ENCODE measurements at regions not wholly inside any gene's neighbourhood (a gene's known extent, or its start where the extent isn't known, plus 50 kb on each side); places are given as distances from the start of the nearest gene placed in this dataset.
"Not testable (repeated sequence)": the region's sequence is repeated elsewhere in the genome, so short reads cannot be mapped to it uniquely, and the experiment has no call there.

DNA sequence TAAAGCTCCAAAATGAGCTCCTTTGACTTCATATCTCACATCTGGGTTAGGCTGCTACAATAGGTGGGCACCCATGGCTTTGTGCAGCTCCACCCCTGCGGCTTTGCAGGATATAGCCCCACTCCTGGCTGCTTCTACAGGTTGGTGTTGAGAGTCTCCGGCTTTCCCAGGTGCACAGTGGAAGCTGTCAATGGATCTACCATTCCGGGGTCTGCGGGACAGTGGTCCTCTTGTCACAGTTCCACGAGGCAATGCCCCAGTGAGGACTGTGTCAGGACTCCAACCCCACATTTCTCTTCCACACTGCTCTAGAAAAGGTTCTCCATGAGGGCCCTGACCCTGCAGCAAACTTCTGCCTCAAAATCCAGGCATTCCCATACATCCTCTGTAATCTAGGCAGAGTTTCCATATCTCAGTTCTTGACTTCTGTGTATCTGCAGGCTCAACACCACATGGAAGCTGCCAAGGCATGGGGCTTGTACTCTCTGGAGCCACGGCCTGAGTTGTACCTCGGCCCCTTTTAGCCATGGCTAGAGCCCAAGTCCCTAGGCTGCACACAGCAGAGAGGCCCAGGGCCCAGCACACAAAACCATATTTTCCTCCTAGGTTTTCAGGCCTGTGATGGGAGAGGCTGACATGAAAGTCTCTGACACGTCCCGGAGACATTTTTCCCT lies 342.8 kb downstream of the FAM47B start:
- H3K4me3 ChIP-seq (ENCODE audit: low read depth, low read length): no peak overlapping the region
- no peak overlapping the region for H3K27ac ChIP-seq
- no peaks in the 10 kb centered on the region for H3K27me3 ChIP-seq (ENCODE audit: insufficient read depth, low read depth, severe bottlenecking)
- H3K36me3 ChIP-seq: no peaks in the 10 kb centered on the region
- DNase-seq: no peak
- H3K9me3 ChIP-seq (ENCODE audit: severe bottlenecking): no peaks in the 10 kb centered on the region
- no peak for TF ChIP-seq CTCF (IDR thresholded peaks at IDR 0.05; ENCODE audit: low read depth, low read length)

- Histone ChIP-seq H3K4me3 (ENCODE audit: low read depth, low read length) (no peak overlapping the region), H3K9me3 (ENCODE audit: severe bottlenecking) (no peaks in the 10 kb centered on the region), H3K27me3 (ENCODE audit: insufficient read depth, low read depth, severe bottlenecking) (peaks cover 3% of the 10 kb centered on the region), H3K27ac (no peak overlapping the region), H3K36me3 (no peaks in the 10 kb centered on the region)
- no peak for TF ChIP-seq CTCF (IDR thresholded peaks at IDR 0.05; ENCODE audit: low read depth, low read length)
- DNase-seq: no peak
These were observed 346.1 kb downstream of the FAM47B start for GRCh38 chrX:35288657-35289056.

DNA sequence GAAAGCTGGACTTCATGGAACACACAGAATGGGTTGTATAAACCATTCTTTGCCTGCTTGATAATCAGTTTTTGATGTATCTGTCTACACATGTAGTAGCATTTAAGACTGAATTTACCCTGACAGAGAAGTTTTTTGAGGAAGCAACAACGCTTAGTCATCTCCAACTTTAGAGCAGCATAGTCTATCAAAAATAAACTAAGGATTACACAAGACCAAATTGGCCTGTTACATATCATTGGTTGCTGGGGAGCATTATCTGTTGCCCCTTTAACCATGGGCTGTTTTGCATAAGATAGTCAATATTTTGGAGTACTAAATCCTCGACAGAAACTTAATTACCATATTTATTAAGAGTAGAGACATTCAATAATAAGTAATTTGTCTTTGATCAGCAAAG lies 347.4 kb downstream of the FAM47B start:
- no peak overlapping the region for H3K4me3 ChIP-seq (ENCODE audit: low read depth, low read length)
- no peak overlapping the region for H3K27ac ChIP-seq
- H3K9me3 ChIP-seq (ENCODE audit: severe bottlenecking): no peaks in the 10 kb centered on the region
- no peak for DNase-seq
- peaks cover 3% of the 10 kb centered on the region for H3K27me3 ChIP-seq (ENCODE audit: insufficient read depth, low read depth, severe bottlenecking)
- no peaks in the 10 kb centered on the region for H3K36me3 ChIP-seq
- no peak for TF ChIP-seq CTCF (IDR thresholded peaks at IDR 0.05; ENCODE audit: low read depth, low read length)

DNA sequence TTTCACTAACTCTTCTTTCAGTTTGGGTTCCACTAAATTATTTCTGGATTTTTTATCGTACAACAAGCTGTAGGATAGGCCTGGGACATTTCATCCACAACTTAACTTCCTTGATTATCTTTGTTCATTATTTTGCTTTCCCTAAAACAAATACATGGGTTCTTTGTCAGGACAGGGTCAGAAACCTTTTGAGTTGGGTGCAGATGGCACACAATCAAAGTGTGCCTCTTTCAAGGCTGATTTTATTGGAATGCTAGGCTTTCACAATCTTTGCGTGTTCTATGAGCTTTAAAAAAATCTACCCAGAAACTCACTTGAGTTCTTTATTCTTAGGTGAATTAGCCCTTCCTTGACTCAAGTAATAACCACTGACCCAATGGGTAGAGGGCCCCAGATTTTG lies 348.4 kb downstream of the FAM47B start:
- no peak for DNase-seq
- Histone ChIP-seq H3K4me3 (ENCODE audit: low read depth, low read length) (no peak overlapping the region), H3K9me3 (ENCODE audit: severe bottlenecking) (no peaks in the 10 kb centered on the region), H3K27ac (no peak overlapping the region), H3K27me3 (ENCODE audit: insufficient read depth, low read depth, severe bottlenecking) (peaks cover 3% of the 10 kb centered on the region), H3K36me3 (no peaks in the 10 kb centered on the region)
- no peak for TF ChIP-seq CTCF (IDR thresholded peaks at IDR 0.05; ENCODE audit: low read depth, low read length)

DNA sequence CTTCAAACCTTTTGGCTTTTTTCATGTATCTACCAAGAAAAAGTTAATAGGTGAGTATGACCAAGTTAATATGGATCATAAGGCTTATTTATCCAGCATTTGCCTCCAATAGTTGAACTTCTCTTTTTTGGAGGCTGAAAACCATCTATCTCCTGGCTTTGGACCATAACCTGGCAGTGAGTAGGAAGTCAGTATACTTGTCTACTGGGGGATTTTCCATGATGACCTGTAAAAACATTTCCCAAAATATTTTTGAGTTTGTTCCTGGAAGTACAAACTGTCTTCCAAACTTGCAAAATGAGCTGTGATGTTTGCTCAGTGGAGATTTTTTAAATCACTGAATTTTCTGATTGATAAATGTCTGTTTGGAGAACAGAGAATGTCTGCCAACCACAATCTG lies 349.9 kb downstream of the FAM47B start:
- H3K36me3 ChIP-seq: no peaks in the 10 kb centered on the region
- no peak for DNase-seq
- H3K27me3 ChIP-seq (ENCODE audit: insufficient read depth, low read depth, severe bottlenecking): peaks cover 3% of the 10 kb centered on the region
- no peak overlapping the region for H3K4me3 ChIP-seq (ENCODE audit: low read depth, low read length)
- no peak overlapping the region for H3K27ac ChIP-seq
- H3K9me3 ChIP-seq (ENCODE audit: severe bottlenecking): no peaks in the 10 kb centered on the region
- TF ChIP-seq CTCF (IDR thresholded peaks at IDR 0.05; ENCODE audit: low read depth, low read length): no peak

- not testable (repeated sequence) for H3K4me3 ChIP-seq (ENCODE audit: low read depth, low read length); DNase-seq; H3K9me3 ChIP-seq (ENCODE audit: severe bottlenecking); H3K27me3 ChIP-seq (ENCODE audit: insufficient read depth, low read depth, severe bottlenecking); H3K36me3 ChIP-seq; H3K27ac ChIP-seq
These were observed 362.4 kb downstream of the FAM47B start for GRCh38 chrX:35305037-35305436.

Measured in WERI-Rb-1 (cell line).